ENCODE measurements at regions not wholly inside any gene's neighbourhood (a gene's known extent, or its start where the extent isn't known, plus 50 kb on each side); places are given as distances from the start of the nearest gene placed in this dataset.

GRCh38 chr22:49100316-49100715 lies 727.4 kb downstream of the BRD1 start:
- Histone ChIP-seq H3K9me3 (ENCODE audit: control insufficient read depth in 2 of 2, low read length in 2 of 2) (no peaks in the 10 kb centered on the region), H3K4me1 (ENCODE audit: control insufficient read depth, insufficient read depth, low read length, poor library complexity, severe bottlenecking) (no peaks in the 10 kb centered on the region), H3K4me3 (ENCODE audit: low read depth, low read length) (no peak overlapping the region), H3K27ac (ENCODE audit: insufficient read depth, low read length, poor library complexity, severe bottlenecking) (no peak overlapping the region), H3K27me3 (ENCODE audit: control insufficient read depth, insufficient read depth, low read length) (no peaks in the 10 kb centered on the region), H3K36me3 (ENCODE audit: control insufficient read depth, insufficient read depth, low read length) (no peaks in the 10 kb centered on the region)
- ATAC-seq (ENCODE audit: low read depth in 2 of 2): no peak
- no peak for DNase-seq
- no peaks in the 10 kb centered on the region for H3K9me3 Mint-ChIP-seq
- H3K4me1 Mint-ChIP-seq: no peaks in the 10 kb centered on the region
- H3K27ac Mint-ChIP-seq: no peak overlapping the region
- peaks cover 12% of the 10 kb centered on the region for H3K27me3 Mint-ChIP-seq
- no peak overlapping the region for H3K4me3 Mint-ChIP-seq
- H3K36me3 Mint-ChIP-seq: no peaks in the 10 kb centered on the region

GRCh38 chr22:49099496-49100124 lies 728.1 kb downstream of the BRD1 start:
- no peak overlapping the region for H3K27ac ChIP-seq (ENCODE audit: insufficient read depth, low read length, poor library complexity, severe bottlenecking)
- H3K36me3 Mint-ChIP-seq: no peaks in the 10 kb centered on the region
- H3K9me3 Mint-ChIP-seq: no peaks in the 10 kb centered on the region
- no peaks in the 10 kb centered on the region for H3K9me3 ChIP-seq (ENCODE audit: control insufficient read depth in 2 of 2, low read length in 2 of 2)
- ATAC-seq (ENCODE audit: low read depth in 2 of 2) (no peak), DNase-seq (no peak)
- no peaks in the 10 kb centered on the region for H3K27me3 ChIP-seq (ENCODE audit: control insufficient read depth, insufficient read depth, low read length)
- no peaks in the 10 kb centered on the region for H3K4me1 Mint-ChIP-seq
- no peak overlapping the region for H3K4me3 Mint-ChIP-seq
- no peak overlapping the region for H3K4me3 ChIP-seq (ENCODE audit: low read depth, low read length)
- H3K27ac Mint-ChIP-seq: peak overlapping the region in 1 of 3 donors; percentile 32
- H3K4me1 ChIP-seq (ENCODE audit: control insufficient read depth, insufficient read depth, low read length, poor library complexity, severe bottlenecking): no peaks in the 10 kb centered on the region
- peaks cover 12% of the 10 kb centered on the region for H3K27me3 Mint-ChIP-seq
- H3K36me3 ChIP-seq (ENCODE audit: control insufficient read depth, insufficient read depth, low read length): no peaks in the 10 kb centered on the region

- no peaks in the 10 kb centered on the region for H3K9me3 Mint-ChIP-seq
- Histone ChIP-seq H3K27ac (ENCODE audit: insufficient read depth, low read length, poor library complexity, severe bottlenecking) (no peak overlapping the region), H3K4me1 (ENCODE audit: control insufficient read depth, insufficient read depth, low read length, poor library complexity, severe bottlenecking) (no peaks in the 10 kb centered on the region), H3K27me3 (ENCODE audit: control insufficient read depth, insufficient read depth, low read length) (no peaks in the 10 kb centered on the region), H3K9me3 (ENCODE audit: control insufficient read depth in 2 of 2, low read length in 2 of 2) (no peaks in the 10 kb centered on the region), H3K4me3 (ENCODE audit: low read depth, low read length) (no peak overlapping the region), H3K36me3 (ENCODE audit: control insufficient read depth, insufficient read depth, low read length) (no peaks in the 10 kb centered on the region)
- H3K4me1 Mint-ChIP-seq: no peaks in the 10 kb centered on the region
- DNase-seq (no peak), ATAC-seq (ENCODE audit: low read depth in 2 of 2) (no peak)
- H3K27ac Mint-ChIP-seq: no peak overlapping the region
- H3K36me3 Mint-ChIP-seq: no peaks in the 10 kb centered on the region
- no peak overlapping the region for H3K4me3 Mint-ChIP-seq
- peaks cover 12% of the 10 kb centered on the region for H3K27me3 Mint-ChIP-seq
Observed at GRCh38 chr22:49099089-49099488, 728.6 kb downstream of the BRD1 start.

GRCh38 chr22:49097966-49098365 lies 729.7 kb downstream of the BRD1 start:
- Mint-ChIP-seq H3K4me3 (no peak overlapping the region), H3K9me3 (no peaks in the 10 kb centered on the region), H3K27ac (no peak overlapping the region), H3K36me3 (no peaks in the 10 kb centered on the region), H3K4me1 (no peaks in the 10 kb centered on the region), H3K27me3 (peaks cover 10% of the 10 kb centered on the region)
- no peaks in the 10 kb centered on the region for H3K4me1 ChIP-seq (ENCODE audit: control insufficient read depth, insufficient read depth, low read length, poor library complexity, severe bottlenecking)
- H3K36me3 ChIP-seq (ENCODE audit: control insufficient read depth, insufficient read depth, low read length): no peaks in the 10 kb centered on the region
- ATAC-seq (ENCODE audit: low read depth in 2 of 2) (no peak), DNase-seq (no peak)
- no peak overlapping the region for H3K4me3 ChIP-seq (ENCODE audit: low read depth, low read length)
- no peaks in the 10 kb centered on the region for H3K27me3 ChIP-seq (ENCODE audit: control insufficient read depth, insufficient read depth, low read length)
- no peak overlapping the region for H3K27ac ChIP-seq (ENCODE audit: insufficient read depth, low read length, poor library complexity, severe bottlenecking)
- no peaks in the 10 kb centered on the region for H3K9me3 ChIP-seq (ENCODE audit: control insufficient read depth in 2 of 2, low read length in 2 of 2)

GRCh38 chr22:49097171-49097925 lies 730.3 kb downstream of the BRD1 start:
- Mint-ChIP-seq H3K27ac (no peak overlapping the region), H3K36me3 (no peaks in the 10 kb centered on the region), H3K4me3 (no peak overlapping the region), H3K4me1 (no peaks in the 10 kb centered on the region), H3K27me3 (peaks cover 8% of the 10 kb centered on the region), H3K9me3 (no peaks in the 10 kb centered on the region)
- no peaks in the 10 kb centered on the region for H3K9me3 ChIP-seq (ENCODE audit: control insufficient read depth in 2 of 2, low read length in 2 of 2)
- no peak overlapping the region for H3K27ac ChIP-seq (ENCODE audit: insufficient read depth, low read length, poor library complexity, severe bottlenecking)
- H3K27me3 ChIP-seq (ENCODE audit: control insufficient read depth, insufficient read depth, low read length): no peaks in the 10 kb centered on the region
- H3K4me1 ChIP-seq (ENCODE audit: control insufficient read depth, insufficient read depth, low read length, poor library complexity, severe bottlenecking): no peaks in the 10 kb centered on the region
- H3K36me3 ChIP-seq (ENCODE audit: control insufficient read depth, insufficient read depth, low read length): no peaks in the 10 kb centered on the region
- no peak overlapping the region for H3K4me3 ChIP-seq (ENCODE audit: low read depth, low read length)
- DNase-seq: no peak
- ATAC-seq (ENCODE audit: low read depth in 2 of 2): no peak

- Histone ChIP-seq H3K4me1 (ENCODE audit: control insufficient read depth, insufficient read depth, low read length, poor library complexity, severe bottlenecking) (no peaks in the 10 kb centered on the region), H3K36me3 (ENCODE audit: control insufficient read depth, insufficient read depth, low read length) (no peaks in the 10 kb centered on the region), H3K27ac (ENCODE audit: insufficient read depth, low read length, poor library complexity, severe bottlenecking) (no peak overlapping the region), H3K27me3 (ENCODE audit: control insufficient read depth, insufficient read depth, low read length) (no peaks in the 10 kb centered on the region), H3K9me3 (ENCODE audit: control insufficient read depth in 2 of 2, low read length in 2 of 2) (no peaks in the 10 kb centered on the region), H3K4me3 (ENCODE audit: low read depth, low read length) (no peak overlapping the region)
- DNase-seq (no peak), ATAC-seq (ENCODE audit: low read depth in 2 of 2) (no peak)
- no peaks in the 10 kb centered on the region for H3K4me1 Mint-ChIP-seq
- no peaks in the 10 kb centered on the region for H3K36me3 Mint-ChIP-seq
- no peak overlapping the region for H3K27ac Mint-ChIP-seq
- H3K27me3 Mint-ChIP-seq: peaks cover 8% of the 10 kb centered on the region
- no peak overlapping the region for H3K4me3 Mint-ChIP-seq
- no peaks in the 10 kb centered on the region for H3K9me3 Mint-ChIP-seq
Observed at GRCh38 chr22:49096476-49096875, 731.2 kb downstream of the BRD1 start.

- Mint-ChIP-seq H3K27ac (no peak overlapping the region), H3K9me3 (no peaks in the 10 kb centered on the region), H3K36me3 (no peaks in the 10 kb centered on the region), H3K27me3 (peaks cover 8% of the 10 kb centered on the region), H3K4me1 (no peaks in the 10 kb centered on the region), H3K4me3 (no peak overlapping the region)
- Histone ChIP-seq H3K9me3 (ENCODE audit: control insufficient read depth in 2 of 2, low read length in 2 of 2) (no peaks in the 10 kb centered on the region), H3K27me3 (ENCODE audit: control insufficient read depth, insufficient read depth, low read length) (no peaks in the 10 kb centered on the region), H3K4me1 (ENCODE audit: control insufficient read depth, insufficient read depth, low read length, poor library complexity, severe bottlenecking) (no peaks in the 10 kb centered on the region), H3K4me3 (ENCODE audit: low read depth, low read length) (no peak overlapping the region), H3K27ac (ENCODE audit: insufficient read depth, low read length, poor library complexity, severe bottlenecking) (no peak overlapping the region), H3K36me3 (ENCODE audit: control insufficient read depth, insufficient read depth, low read length) (no peaks in the 10 kb centered on the region)
- ATAC-seq (ENCODE audit: low read depth in 2 of 2) (no peak), DNase-seq (no peak)
Observed at GRCh38 chr22:49095366-49095765, 732.3 kb downstream of the BRD1 start.

- Mint-ChIP-seq H3K27ac (no peak overlapping the region), H3K4me1 (no peaks in the 10 kb centered on the region), H3K36me3 (no peaks in the 10 kb centered on the region), H3K27me3 (peaks cover 4% of the 10 kb centered on the region), H3K4me3 (no peak overlapping the region), H3K9me3 (no peaks in the 10 kb centered on the region)
- DNase-seq (no peak), ATAC-seq (ENCODE audit: low read depth in 2 of 2) (no peak)
- Histone ChIP-seq H3K36me3 (ENCODE audit: control insufficient read depth, insufficient read depth, low read length) (no peaks in the 10 kb centered on the region), H3K4me1 (ENCODE audit: control insufficient read depth, insufficient read depth, low read length, poor library complexity, severe bottlenecking) (no peaks in the 10 kb centered on the region), H3K4me3 (ENCODE audit: low read depth, low read length) (no peak overlapping the region), H3K27ac (ENCODE audit: insufficient read depth, low read length, poor library complexity, severe bottlenecking) (no peak overlapping the region), H3K9me3 (ENCODE audit: control insufficient read depth in 2 of 2, low read length in 2 of 2) (no peaks in the 10 kb centered on the region), H3K27me3 (ENCODE audit: control insufficient read depth, insufficient read depth, low read length) (no peaks in the 10 kb centered on the region)
Observed at GRCh38 chr22:49094858-49095257, 732.8 kb downstream of the BRD1 start.
